Dermis microvascular lymphatic vessel endothelial cell (primary cell): ENCODE measurements at regions not wholly inside any gene's neighbourhood (a gene's known extent, or its start where the extent isn't known, plus 50 kb on each side); places are given as distances from the start of the nearest gene placed in this dataset.

Experiments
- DNase-seq, 2 donors: peaks; one replicate each; pipeline versions ENCODE4 v3.0.0 to v3.0.0-alpha.2; 2010; ENCODE audit warnings: low read depth in 2 of 2

DNA sequence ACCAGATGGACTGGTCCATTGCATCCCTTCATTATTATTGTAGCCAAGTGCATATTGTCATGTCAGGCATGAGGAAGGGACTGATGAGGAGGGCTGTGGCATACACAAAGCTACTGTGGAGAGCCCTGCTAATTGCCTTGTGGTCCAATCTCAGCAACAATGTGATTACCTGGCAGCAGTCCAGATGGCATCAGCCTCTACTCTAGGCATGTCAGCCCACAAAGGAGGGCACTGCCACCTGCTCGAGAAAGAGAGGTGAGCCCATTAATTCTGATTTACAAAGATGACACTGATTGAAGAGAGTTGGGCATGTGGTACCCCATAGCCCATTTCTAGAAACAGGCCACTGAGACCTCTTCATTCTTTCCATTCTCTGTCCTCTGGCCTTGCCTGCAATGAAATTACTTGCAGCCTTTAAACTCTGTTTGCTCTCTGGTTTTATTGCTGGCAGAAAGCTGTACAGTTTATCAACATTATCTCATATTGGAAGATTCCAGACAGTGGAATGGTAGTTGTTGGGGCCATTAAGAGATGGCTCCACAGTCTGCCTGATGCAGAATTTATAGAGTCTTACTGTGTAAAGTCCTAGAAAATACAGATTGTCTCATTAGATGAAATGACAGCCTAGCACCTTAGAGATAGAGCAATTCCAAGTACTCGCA is 307.7 kb downstream of the ARPP21 start:
- no peak for DNase-seq

DNA sequence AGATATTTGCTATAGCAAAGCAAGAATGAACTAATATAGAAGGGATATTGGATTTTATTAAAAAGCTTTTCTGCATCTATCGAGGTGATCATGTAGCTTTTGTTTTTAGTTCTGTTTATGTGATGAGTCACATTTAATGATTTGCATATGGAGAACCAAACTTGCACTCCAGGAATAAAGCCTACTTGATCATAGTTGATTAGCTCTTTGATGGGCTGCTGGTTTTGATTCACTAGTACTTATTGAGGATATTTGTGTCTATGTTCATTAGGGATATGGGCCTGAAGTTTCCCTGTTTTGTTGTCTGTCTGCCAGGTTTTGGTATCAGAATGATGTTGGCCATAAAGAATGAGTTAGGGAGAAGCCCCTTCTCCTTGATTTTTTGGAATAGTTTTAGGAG is 310.7 kb downstream of the ARPP21 start:
- no peak for DNase-seq

DNA sequence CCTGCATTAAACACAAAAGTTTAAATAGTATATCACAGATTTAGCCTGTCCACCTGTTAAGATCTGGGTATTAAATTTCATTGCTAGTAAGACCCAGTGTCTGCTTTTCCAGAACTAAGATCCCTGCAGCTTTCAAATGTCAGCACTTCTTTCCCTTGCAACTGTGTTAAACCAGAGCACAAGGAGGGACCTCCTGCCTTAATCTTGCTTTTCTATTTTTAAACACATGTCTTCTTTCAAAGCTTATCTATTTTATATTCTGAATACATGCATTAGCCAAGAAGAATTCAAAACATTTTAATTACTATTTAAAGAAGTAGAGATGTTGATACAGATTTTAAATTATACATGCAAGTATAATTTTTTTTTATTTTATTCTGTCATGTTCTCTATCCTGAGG is 315.1 kb downstream of the ARPP21 start:
- DNase-seq: no peak

DNA sequence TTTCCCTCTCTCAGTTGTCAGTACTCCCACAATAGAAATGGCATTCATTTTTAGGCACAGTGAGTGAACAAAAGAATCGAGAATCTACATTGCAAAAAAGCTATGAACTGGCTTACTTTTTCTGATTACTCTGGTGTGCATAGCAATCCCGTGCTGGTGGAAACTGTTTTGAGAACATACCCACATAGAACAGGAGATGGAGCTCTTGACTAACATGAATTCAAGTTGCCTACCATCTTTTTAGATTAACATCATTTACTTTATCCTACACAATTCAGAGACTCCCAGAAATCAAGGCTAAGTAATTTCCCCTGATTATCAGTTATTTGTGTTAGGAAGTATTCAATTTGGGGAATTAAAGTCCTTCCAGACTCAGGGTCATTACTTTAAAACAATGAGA is 326.6 kb downstream of the ARPP21 start:
- DNase-seq: peak; percentile 21 to 47

DNA sequence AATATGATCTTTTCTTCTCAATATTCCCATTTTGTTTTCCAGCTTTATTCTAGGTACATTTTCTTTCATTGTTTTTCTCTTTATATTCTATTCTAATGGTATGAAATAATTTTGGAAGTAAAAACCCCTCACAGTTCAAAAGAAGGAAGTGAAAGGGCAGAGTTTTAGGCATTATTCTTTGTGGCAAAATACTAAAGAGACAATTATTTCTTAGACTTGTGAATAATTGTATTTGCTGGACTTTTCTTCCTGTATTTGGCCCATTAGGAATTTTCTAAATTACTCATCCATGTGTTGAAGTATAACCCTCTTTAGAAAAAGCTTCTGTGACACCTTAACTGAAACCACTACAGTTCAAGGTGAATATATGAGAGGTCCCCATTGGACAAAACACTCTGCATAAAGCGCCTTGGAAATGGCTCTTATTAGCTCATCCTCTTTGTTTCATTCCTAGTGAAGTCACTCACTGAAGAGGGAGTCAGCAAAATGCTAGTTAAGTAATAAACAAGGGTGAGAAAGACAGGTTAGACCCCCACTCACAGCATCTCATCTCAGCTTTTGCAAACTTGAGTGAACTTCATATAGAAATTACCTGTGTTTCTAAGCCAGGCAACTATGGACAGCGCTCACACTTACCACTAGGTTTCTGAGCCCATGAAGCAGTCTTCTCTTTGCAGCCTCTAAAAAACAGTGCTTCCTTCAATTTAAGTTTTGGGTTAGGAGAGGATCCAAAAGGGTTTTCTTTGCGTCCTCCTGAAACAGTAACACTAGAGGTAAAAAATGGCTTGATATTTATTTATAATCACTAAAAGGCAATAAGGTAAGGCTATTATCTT is 327.5 kb downstream of the ARPP21 start:
- no peak for DNase-seq

DNA sequence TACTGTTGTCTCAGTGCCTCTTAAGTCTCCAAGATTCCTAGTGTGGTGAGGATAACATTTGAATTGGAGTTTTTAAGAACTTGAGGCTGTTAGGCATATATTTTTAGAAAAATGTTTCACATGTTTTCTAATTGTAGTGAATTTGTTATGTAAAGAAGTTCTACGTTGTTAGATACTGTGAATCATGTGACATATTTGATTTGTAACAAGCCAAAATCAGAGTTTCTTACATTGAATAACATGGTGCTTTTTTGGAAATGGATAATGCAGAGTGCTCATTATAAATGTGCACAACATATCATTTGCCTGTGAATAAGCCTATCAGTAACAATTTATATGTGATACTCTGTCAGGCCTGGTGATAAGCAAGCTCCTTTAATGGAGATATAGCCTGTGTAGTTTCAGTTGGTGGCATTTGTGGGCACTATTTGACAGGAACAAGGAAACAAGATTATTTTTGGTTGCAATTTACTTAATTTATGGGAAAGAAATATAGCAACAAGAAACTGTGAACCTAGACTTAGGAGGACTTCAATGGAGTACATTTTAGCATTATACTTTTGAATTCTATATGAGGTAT is 328.8 kb downstream of the ARPP21 start:
- DNase-seq: no peak

DNA sequence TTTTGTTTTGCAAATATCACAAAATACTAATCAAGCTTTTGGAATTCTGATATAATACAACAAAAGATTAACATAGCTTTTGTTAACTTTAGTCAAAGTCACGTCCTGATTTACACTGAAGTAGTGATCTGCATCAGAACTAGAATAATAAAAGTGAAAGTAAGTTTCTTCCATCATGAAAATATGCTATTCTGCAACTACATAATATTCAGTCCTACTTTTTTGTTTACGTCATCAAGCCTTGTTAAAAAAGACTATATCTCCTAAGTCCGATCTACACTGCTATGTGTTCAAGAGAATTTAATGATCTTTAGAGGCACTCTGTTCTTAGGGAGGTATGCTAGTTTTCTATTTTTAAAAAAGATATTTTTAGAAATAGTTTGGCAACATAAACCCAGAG is 330.1 kb downstream of the ARPP21 start:
- DNase-seq: no peak

DNA sequence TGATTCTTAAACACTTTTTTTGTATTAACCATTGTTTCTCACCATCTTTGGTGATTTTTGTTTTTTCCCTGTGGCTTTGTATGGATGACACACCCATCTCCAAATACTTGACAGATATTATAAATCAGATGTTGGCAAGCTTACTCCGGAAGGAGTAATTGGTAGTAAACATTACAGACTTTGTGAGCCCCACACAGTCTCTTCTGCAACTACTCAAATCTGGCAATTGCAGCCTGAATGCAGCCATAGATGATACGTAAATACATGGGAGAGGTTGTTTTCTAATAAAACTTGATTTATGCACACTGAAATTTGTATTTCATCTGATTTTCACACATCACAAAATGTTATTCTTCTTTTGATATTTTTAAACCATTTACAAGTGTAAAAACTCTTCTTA is 331.5 kb downstream of the ARPP21 start:
- DNase-seq: no peak

DNA sequence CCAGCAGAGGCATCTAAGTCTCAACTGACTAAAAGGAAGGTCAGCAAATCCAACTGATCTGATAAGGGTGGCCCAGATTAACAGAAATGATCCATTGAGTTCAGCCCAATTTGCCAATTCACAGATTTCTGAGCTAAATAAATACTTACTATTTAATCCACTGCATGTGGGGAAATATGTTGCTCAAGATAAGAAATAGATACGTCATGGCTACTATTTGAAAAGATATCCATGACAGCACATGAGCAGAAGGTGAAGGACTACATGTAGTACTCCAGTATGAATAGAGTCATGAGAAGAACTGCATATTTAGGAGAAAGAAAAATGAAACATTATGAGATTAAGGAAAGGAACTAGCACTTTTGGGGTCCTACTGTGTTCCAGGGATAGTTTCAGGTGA is 332.4 kb downstream of the ARPP21 start:
- no peak for DNase-seq

DNA sequence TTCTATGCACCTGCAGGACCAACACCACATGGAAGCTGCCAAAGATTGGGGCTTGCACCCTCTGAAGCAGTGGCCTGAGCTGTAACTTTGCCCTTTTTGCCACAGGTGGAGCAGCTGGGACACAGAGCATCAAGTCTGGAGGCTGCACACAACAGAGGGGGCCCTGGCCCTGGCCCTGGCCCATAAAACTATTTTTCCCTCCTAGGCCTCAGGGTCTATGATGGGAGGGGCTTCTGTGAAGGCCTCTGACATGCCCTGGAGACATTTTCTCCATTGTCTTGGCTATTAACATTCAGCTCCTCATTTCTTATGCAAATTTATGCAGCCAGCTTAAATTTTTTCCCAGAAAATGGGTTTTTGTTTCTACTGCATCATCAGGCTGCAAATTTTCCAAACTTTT is 335.5 kb downstream of the ARPP21 start:
- no peak for DNase-seq

DNA sequence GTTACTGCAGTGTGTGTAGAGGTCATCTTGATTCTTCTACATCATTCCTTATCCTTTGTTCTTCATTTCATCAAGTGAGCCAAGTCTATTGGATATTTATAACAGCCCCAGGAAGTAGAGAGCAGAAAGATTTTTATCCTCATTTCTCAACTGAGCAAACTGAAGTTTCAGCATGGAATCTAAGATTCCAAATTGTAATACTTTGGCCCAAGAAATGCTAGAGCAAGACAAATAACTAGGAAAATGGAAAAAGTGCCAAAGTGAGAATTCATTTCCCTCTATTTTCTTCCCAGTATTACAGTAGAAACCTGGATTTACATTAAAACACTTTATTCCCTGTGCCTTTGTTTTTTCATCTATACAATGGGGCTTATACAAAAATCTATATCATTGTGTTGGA is 346.8 kb downstream of the ARPP21 start:
- DNase-seq: no peak

DNA sequence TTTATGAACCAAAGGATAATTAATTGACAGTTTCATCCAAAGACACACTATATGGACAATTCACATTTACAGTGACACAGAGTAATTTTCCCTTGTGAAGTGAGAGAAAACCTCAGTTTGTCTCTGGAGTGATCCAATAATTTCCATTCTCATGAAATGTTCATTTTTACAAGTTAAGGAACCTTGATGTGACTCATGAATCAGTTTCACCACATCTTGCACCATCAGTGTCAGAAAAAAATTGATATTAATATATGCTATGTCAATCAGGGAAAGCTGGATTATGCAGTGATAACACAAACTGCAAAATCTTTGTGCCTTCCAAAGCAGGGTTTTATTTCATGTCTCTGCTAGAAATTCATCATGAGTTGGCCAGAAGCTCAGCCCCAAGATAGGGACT is 348.1 kb downstream of the ARPP21 start:
- no peak for DNase-seq

DNA sequence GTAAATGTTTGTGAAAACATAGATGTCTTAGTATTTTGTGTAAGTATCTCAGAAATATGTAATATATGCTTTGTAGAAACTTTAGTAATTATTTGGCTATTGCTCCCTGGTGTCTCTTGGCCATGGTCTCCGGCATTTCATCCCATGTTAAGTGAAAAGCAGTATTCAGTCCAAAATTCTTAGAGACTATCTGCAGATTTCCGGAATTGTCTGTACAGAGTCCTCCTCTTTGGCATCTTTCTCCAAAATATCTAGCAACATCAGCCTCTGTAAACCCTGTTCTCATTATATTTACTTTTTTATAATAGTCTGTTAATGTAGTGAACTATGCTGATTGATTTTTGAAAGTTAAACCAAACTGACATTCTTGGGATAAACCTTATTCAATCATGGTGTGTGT is 352.7 kb downstream of the ARPP21 start:
- no peak for DNase-seq

DNA sequence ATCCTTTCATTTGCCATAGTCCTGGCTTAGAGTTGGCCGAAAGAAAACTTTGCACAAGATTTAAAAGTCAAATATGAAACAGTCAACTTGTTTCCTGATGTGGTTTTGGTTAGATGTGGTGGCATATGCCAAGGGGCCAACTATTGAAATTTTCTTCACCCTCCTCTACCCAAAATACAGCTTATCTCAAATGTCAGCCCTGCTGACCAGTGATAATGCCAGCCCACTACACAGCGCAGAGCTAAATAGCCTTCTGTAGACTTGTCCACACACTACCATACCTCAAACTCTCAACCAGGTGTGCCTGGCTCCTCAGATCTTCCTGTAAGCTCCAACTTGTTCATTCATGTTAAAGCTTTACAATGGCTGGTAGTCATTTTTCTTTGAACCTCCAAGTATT is 368.5 kb upstream of the STAC start:
- DNase-seq: no peak

DNA sequence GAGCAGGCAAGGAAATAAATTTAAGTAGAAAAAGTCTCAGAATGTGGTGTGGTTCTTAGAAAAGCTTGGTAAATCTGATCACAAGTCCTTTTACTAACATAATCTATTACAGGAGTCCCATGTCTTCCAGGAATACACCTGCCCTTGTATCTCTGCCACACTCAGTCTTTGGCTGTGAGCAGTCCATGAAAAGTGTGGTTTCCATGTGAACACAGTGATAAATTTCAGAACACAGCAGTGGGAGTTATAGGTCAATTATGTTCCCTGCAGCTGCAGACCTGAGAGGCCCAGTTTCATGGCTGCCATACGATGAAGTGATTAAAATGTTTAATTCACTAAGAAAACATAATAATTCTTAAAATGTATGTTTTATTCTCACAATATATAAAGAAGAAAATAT is 366.9 kb upstream of the STAC start:
- no peak for DNase-seq

DNA sequence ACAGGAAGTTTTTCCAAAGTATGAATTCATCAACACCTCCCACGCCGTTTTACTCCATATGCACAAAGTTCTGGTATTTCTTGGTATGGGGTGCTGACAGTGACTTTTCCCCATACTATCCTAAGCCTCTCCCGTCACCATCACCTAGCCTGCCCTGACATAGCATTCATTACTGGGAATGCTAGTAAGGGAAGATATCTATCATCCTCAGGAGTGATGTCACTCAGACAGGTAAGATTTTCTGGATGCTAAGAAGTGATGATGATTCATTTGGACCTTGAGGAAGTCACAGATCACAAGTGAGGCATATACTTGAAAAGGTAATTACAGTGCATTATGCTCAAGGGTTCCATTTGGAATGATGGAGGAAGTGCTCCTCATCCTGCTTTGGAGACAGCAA is 355.1 kb upstream of the STAC start:
- no peak for DNase-seq

DNA sequence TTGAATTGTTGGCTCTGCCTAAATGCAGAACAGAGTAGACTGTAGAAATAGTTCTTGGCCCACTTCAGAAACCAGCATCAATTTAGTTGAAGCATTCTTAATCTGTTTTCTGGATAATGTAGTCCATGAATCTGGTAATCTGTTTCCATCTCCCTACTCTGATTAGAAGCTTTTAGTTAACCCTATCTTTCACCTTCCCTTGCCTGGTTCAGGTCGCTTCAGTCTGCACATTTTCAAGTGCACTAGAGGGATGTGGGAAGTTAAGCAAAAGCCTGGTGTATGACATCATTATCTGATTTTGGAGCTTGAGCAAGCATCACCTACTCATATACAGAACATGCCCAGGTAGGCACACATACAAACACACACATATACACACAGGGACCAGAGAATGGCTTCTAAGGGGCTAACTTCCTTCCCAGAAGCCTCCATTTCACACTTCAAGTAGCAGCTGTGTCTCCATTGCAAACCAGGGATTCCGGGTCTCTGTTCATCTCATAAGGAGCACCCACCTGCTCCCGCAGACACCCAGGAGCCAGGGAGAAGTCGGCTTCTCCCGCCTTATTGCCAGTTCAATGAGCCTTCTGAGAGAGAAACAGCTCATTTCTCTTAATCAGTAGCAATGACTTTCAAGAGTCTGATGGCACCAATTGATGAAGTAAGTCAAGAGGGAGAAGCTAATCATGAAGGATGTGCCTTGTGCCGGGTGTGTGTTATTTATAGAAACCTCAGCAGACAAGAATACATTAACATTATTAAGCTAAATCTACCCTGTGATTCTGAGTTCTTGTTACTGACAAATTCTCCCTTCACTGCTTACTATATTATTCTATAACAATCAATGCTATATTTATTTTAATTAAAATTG is 347.9 kb upstream of the STAC start:
- no peak for DNase-seq

DNA sequence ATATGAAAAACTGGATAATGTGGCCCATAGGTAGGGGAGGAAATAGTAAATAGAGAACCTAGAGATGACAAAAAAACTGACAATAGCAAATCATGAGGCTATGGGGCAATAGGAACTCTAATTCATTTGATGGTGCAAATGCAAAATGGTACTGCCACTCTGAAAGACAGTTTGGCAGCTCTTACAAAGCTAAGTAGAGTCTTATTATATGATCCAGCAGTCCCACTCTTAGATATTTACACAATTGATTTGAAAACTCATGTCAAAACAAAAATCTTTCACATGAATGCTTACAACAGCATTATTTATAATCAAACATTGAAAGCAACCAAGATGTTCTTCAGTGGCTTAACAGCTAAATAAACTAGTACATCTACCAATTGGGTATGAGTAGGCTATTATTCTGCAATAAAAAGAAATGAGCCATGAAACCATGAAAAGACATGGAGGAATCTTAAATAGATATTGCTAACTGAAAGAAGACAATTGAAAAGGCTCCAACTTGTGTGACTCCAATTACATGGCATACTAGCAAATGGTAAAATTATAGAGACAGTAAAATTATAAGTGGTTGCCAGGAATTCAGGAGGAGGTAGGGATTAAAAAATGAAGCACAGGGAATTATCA is 321.8 kb upstream of the STAC start:
- DNase-seq: no peak

DNA sequence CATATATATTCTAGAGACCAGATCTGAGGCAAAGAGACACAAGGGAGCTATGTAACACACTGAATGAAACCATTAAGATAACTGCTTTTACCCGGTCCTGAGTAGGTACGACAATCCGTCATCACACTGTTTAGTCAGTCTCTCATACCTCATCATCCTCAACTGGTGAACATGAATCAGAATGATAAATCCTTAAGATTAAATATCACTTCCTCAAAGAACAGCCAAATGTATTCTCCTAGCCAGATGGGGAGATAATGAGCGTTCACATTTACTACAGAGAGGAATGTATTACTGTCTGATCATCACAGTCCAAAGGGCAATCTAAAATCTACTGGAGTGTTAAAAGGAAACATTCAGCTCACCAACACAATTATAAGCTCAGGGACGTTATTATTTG is 319.4 kb upstream of the STAC start:
- no peak for DNase-seq

DNA sequence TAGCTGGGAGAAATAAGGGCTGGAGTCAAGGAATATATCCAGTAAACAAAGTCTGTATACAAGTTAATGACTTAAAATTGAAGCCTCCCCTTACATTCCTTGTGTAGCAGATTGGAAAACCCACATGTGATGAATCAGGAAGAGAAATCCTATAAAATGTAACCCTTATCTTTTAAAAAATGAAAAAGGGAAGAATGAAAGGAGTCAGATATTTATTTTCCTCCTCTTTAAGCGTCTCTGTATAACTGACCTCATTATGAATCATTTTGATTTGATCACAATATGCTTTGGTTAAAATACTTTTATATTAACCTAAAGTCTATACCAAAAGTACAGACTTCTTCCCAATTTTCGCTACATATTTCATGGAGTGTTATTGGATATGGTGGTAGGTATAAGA is 316.3 kb upstream of the STAC start:
- DNase-seq: no peak

DNA sequence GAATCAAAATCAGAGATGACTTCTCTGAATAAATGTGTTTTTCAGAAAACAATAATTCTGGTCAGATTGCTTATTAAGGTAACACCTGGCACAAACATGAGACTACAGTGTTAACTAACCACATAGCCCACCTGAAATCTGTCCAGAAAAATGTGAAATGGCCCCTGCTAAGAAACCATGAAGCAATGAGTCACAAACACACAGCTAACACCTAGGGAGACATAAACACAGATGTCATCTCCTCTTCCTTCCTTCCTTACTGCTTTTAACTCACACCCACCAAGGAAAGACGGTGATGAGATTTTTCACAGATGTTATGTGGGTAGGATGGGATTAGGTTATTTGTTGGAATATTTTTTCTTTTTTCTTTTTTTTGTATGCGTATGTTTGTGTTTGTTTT is 315.0 kb upstream of the STAC start:
- no peak for DNase-seq

DNA sequence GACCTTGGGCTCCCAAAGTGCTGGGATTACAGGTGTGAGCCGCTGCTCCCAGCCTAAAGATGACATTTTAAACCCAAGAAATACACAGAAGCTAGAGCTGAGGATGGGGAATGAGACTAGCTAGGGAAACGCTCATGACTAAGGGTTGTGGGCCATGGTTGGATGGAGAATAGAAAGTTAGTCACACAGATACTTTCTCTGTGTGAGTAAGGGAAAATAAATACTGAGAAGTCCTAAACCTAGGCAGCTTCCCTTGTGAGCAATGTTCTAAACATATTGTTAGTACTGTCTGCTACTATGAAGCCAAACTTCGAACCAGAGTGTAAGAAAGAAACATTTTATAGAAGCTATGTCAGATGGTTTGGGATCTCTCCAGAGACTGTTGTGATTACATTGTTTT is 304.8 kb upstream of the STAC start:
- no peak for DNase-seq
